GM19397 (cell line): ENCODE measurements at regions not wholly inside any gene's neighbourhood (a gene's known extent, or its start where the extent isn't known, plus 50 kb on each side); places are given as distances from the start of the nearest gene placed in this dataset.

ENCODE experiments used
- ATAC-seq: cut with Tn5 transposase; IDR thresholded peaks from one replicate; pipeline ENCODE4 v1.9.1; 2021; ENCODE audit warnings: mild to moderate bottlenecking, moderate library complexity; ENCODE audit not compliant: unreplicated experiment

- no peak for ATAC-seq
These were observed 70.4 kb downstream of the RCN1 start for GRCh38 chr11:32161293-32161692.

DNA sequence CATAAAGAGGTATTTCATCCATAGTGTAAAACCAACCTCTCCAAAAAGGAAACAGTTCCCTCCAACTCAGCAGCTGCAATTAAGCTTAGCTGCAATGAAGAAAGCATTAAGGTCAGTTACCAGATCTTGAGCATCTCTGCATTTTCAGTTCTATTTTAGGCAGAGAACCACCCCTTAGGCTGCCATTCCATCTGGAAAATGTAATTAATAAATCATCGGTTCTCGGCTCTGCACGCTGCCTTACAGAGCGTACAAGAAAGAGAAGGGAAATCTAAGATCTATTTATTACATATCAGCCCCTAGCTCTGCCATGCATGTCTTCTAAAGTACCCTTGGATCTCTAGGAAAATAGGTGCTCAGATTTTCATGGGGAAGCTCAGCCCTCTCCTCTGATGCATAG lies 71.5 kb downstream of the RCN1 start:
- no peak for ATAC-seq

- ATAC-seq: no peak
These were observed 72.0 kb downstream of the RCN1 start for GRCh38 chr11:32162906-32163305.

DNA sequence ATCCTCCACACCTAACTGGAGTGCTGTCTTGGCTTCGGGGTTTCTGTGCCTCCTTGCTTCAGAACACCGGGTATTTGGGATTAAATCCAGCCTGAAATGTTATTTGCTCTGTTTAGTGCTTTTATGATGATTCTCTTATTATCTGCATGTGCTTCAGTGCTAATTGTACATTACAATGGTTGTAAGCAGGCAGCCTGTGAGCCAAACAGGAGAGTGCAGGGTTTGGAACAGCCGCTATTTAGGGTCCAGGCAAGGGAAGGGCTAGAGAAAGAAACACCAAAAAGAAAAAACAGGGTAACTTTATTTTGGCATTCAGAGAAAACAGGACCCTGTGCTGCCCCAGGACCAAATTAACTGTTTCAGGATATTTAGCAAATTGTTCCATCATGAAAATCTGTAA lies 72.7 kb downstream of the RCN1 start:
- no peak for ATAC-seq

- ATAC-seq: no peak
These were observed 74.0 kb downstream of the RCN1 start for GRCh38 chr11:32164836-32165235.

DNA sequence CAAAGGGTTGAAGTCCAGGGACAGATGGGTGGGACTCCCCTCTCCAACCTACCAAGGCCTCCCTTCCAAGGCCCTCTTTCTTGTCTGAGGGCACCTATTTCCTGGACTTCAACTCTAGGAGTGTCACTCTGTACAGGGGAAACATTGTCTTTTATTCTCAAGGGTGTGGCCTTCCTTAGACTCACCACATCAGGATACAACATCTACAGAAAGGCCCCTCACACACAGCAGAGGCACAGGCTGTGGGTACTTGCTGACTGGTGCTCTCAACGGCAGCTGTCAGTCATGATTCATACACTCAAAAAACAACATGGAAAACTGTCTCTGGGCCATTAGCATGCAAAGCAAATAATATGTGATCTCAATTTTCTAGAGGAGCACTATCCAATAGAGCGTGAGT lies 78.0 kb downstream of the RCN1 start:
- no peak for ATAC-seq

DNA sequence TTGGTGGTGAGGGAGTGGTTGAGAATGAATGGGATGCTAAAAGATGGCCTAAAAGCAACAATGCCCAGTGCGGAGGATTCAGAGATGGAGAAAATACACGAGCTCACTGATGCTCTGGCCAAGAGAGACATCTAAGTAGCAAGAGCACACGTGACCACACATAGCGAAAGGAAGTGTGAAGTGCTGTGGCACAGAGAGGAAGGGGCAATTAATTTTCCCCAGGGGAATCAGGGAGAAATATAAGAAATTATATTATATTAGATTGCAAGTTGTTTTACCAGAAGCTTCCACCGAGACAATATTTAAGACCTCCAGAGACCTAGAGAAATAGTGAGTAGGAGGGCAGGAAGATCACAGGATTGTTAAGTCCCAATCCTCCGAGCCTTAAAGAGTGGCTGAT lies 80.6 kb downstream of the RCN1 start:
- no peak for ATAC-seq

- no peak for ATAC-seq
These were observed 81.4 kb downstream of the RCN1 start for GRCh38 chr11:32172041-32172847.

GRCh38 chr11:32172848-32173834 lies 82.3 kb downstream of the RCN1 start:
- ATAC-seq: no peak

- ATAC-seq: no peak
These were observed 83.1 kb downstream of the RCN1 start for GRCh38 chr11:32173977-32174376.

GRCh38 chr11:32176223-32176934 lies 85.5 kb downstream of the RCN1 start:
- peak; percentile 55 for ATAC-seq

- no peak for ATAC-seq
These were observed 87.8 kb downstream of the RCN1 start for GRCh38 chr11:32178692-32179091.

GRCh38 chr11:32183512-32183911 lies 92.6 kb downstream of the RCN1 start:
- no peak for ATAC-seq

GRCh38 chr11:32184041-32184722 lies 93.3 kb downstream of the RCN1 start:
- no peak for ATAC-seq

DNA sequence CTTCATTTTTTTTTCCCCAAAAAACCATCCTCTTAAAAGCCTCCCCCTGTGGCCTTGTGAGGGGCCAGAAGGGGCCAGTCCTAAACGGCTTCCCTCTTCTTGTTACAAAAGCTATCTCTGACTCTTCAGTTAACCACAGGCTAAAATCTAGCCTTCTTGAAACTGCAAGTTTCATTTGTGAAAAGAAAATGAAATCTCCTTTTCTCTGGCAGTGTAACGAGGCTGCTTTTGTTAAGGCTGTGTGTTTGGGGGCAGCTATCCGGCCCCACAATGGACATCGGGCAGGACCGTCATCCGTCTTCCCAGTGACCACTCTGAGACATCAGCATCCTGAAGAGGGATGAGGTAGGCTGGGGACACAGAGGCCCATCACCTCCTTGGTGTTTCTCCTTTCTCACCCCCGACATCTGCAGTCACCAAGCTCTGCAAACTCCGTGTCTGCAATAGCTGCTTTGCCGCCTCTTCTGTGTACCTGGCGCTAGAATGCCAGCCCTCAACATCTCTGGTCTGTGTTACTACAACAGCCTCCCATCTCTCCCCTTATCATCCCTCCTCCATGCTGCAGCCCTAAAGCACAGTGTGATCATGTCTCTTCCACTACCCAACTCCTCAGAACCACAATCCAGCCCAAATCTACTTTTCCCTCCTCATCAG lies 94.0 kb downstream of the RCN1 start:
- ATAC-seq: peak; percentile 48

DNA sequence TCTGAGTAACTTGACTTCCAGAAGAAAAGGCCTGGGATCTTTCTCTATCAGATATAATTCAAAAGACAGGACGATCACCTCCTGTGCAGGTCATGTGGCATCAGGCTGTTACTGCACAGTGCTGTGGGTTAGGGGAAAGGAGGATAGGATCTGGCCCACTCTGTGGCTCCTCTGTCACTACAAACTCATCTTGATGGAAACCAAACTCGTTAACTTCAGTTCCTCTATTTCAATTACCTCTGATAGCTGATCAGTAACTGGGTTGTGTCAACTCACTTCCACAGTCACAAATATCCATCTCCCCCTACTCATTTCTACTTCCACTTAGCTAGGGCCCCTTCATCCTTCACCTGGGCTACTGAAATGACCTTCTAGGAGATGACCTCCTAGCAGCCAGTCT lies 95.2 kb downstream of the RCN1 start:
- no peak for ATAC-seq

- ATAC-seq: no peak
These were observed 96.2 kb downstream of the RCN1 start for GRCh38 chr11:32187111-32187510.

DNA sequence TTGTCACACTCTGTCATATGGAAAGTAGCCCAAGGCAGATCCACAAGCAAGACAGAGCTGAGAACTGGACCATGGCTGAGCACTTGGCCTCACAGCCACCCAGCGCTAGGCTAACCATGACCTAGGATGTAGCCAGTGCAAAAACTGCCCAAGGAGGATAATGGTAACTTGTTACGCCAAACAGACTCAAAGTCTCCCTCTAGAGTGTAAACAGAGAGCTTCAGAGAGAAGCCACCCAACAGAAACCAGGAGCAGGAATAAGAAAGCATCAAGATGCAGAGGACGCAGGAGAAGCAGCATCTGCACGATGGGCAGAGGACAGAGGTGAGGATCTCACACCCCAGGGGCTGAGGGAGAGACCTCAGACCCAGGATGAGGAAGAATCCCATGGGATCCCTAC lies 97.9 kb downstream of the RCN1 start:
- no peak for ATAC-seq

DNA sequence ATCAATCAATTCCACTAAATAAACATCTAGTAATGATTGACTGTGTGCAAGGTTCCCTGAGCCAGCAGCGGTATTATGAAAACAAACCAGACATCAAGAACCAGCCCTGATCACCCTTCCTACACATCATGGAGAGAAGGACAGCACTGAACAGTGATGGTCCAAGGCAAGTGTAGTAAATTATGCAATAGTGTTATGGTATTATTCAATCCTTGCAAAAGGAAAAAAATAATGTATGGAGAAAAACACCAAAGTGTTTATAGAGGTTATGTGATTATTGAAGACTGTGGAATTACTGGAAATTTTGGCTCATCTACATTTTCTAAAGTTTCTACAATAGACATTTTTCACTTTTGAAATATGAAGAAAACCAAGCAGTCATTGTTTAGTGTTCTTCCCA lies 105.3 kb downstream of the RCN1 start:
- no peak for ATAC-seq

- ATAC-seq: no peak
These were observed 107.2 kb downstream of the RCN1 start for GRCh38 chr11:32198053-32198452.
